ENCODE measurements at regions not wholly inside any gene's neighbourhood (a gene's known extent, or its start where the extent isn't known, plus 50 kb on each side); places are given as distances from the start of the nearest gene placed in this dataset.

- DNase-seq: no peak
Observed at GRCh38 chr4:34193451-34194154, 2050.7 kb downstream of the ARAP2 start.

DNA sequence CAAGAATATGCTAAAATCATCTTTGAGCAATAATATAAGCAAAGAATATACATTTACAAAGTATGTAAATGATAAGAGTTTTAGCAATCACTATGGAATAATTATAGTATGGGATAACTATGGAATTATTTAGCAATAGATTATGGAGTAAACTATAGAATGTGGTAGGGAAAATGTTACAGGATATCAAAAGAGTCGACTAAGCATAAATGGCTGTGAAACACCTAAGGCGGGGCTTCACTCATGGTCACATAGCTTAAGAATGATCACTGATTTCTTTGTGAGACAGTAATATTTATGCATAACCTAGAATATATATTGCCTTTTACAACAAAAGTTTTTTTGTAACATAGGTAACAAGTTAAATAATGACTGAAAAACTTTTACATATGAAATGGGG, 2049.7 kb downstream of the ARAP2 start:
- no peak for DNase-seq

DNA sequence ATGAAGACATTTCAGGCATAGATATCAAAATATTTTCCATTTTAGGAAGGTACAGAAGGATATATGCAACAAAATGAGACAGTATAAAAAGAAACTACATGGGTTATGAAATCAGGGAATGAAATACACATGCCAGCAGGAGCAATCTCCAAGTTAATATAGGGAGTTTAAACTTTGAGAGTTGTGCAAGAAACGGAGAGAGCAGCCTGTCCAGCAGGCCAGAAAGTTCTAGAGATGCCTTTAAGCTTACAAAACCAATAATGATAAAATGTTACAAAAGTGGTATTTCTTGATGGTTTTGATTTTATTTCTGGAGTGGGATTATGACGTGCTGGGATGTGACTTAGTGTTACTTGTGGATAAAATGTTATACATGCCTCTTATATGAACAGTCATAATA, 2047.9 kb downstream of the ARAP2 start:
- no peak for DNase-seq

GRCh38 chr4:34198966-34199365, 2045.3 kb downstream of the ARAP2 start:
- DNase-seq: no peak

DNA sequence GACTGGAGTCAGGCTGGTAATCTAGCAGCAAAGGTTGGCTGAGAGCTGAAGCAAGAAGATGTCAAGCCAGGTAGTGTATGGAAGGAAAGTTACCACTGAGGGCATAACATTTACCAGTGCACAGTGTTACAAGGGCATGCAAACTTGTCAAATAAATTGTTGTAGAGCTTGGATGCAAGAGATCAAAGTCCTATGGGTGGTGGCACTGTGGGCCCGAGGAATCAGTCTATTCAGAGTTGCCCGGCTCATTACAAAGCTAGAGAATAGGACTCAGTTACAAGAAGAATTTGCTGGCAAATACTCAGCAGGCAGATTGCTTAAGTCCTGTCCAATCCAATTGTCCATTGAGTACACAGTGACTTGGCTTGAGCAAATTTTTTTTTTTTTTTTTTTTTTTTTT, 2043.8 kb downstream of the ARAP2 start:
- no peak for DNase-seq

DNA sequence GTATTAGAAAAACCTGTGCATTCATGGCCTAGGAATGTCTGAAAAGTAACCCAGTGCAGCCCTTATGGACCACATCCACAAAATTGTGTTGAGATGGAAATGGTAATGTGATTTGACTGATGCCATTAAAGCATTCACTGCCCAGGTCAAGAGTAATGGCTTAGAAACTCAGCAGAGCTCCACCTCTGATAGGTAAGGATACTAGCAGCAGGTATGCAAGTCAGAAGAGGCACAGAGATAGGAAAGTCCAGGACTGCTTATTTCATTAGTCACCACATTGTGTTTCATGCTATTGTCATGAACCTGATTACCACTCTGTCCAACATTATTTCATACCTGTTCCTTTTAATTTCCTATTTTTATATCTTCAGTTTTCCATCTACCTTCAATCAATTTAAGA, 2042.2 kb downstream of the ARAP2 start:
- DNase-seq: no peak

DNA sequence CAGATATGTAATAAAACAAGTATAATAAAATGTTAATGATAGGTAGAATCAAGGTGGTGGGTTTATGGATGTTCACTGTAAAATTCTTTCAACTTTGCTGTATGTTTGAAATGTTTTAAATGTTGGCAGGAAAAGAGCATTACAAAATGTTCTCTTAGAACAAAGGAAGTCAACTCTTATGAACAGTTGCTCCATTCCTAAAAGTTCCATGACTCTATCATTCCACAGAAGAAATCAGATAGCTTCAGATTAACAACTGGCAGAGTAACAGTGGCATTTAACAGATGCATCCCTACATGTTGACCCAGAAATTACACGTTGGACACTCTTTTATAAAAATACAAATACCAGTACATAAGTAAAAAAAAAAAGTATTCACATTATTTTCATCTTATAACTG, 2023.7 kb downstream of the ARAP2 start:
- DNase-seq: no peak

- no peak for DNase-seq
Observed at GRCh38 chr4:34221986-34222385, 2022.3 kb downstream of the ARAP2 start.

DNA sequence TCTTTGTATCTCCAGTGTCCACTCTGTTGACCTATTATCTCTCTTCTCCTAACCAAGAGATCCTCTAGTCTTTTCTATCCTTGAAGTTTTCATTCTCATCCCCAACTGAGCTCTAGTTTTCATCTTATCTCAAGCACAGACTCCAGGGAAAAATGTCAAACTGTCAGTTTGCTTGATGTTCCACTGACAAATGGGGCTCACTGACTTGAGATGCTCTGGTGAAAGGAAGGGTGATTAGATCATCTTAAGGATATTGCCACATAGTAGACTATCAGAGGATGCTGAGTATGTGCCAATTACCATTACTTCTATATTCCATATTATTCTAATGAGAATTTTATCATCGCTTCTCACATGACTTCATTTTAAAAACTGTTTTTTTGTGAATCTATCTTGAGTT, 2008.2 kb downstream of the ARAP2 start:
- DNase-seq: no peak

- no peak for DNase-seq
Observed at GRCh38 chr4:34245276-34245675, 1999.0 kb downstream of the ARAP2 start.

DNA sequence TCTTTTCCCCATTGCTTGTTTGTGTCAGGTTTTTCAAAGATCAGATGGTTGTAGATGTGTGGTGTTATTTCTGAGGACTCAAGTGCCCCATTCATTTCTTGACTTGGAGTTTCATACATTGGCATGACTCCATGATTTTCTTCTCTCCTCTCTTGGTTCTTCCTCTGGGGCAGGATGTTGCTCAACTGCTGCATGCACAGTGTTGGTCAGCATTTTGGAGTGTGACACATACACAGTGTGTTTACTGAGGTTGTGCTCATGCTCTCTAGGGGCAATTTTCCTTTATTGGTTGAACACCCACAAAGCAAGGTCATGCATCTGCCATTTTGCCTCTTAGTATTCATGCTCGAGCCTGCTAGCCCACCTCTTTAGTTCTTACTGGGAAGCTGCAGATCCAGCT, 1993.8 kb downstream of the ARAP2 start:
- no peak for DNase-seq

GRCh38 chr4:34253239-34253638, 1991.1 kb downstream of the ARAP2 start:
- DNase-seq: no peak

DNA sequence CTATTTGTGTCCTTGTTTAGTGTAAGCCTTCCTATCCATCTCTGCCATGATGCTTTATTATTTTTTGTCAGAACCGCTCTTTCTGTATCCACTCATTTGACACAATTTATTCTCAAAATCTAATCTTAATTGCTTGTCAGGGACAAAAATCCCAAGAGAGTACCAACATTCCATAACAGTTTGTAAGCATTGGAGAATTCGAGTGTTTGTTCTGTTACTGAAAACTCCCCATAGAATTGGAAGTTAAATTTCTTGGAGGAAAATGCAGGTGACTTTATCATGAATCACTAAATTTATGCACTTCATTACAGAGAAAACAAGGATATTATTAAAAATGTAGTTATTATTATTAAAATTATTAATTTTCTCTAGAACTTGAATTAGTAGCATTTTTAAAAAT, 1986.1 kb downstream of the ARAP2 start:
- DNase-seq: no peak

DNA sequence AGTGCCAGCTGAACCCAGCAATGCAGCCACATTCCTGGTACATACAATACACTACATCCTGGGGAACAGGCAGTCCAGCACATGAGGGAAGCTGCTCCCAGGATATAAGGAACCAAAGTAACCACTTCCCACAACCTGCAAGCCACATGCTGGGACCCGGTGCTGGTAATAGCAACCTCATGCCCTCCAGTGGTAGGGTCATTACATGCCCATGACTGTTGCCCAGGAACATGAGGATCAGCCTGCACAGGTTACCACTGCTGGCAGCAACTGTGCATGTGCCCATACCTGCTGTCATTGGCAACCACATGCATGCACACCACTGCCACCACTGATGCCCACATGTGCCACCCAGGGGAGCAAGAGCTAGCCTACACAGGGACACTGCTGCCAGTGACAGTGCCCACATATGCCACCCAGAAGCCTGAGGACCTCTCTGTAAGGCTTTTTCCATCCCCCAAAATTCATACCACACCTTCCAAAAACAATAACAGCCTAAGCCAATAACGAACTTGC, 1982.5 kb downstream of the ARAP2 start:
- DNase-seq: no peak

GRCh38 chr4:34269613-34270012, 1974.7 kb downstream of the ARAP2 start:
- DNase-seq: no peak

DNA sequence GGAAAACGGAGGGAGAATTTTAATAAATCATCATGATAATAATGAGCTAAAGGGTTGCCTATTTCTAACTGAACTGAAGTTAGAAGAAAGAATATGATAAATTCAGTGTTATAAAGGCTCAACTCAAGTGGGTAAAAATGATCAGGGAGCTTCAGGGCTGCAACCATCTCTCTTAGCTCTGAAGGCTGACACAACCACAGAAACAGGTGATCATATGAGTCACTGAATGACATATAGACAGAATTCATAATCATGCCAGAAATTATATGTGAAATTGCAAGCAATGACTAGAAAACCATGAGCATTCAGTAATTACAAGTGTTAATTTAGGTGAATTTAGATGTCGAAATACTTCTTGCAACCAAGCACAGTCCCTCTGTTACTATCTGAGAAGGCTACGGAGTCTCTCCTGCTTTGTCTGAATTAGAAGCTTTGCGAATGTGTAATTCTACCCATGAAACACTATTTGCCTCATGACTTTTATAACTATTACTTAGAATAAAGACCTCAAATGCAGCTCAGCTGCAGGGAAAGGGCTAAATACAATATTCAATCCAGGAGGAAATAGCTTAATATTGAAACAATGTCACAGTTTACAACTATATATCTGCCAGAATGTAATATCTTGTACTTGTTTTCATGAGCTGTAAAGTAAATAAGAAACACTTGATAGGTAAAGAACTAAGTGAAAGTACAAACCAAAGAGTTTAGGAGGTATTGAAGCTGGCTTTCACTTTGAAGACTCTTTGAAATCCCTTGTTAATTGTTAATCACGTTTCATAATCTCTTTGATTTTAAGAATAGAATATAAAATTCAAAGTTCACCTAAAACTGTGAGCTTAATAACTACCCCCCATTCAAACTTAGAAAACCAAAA, 1972.6 kb downstream of the ARAP2 start:
- DNase-seq: no peak

GRCh38 chr4:34279011-34279410, 1965.3 kb downstream of the ARAP2 start:
- no peak for DNase-seq

- no peak for DNase-seq
Observed at GRCh38 chr4:34280131-34280530, 1964.2 kb downstream of the ARAP2 start.

- no peak for DNase-seq
Observed at GRCh38 chr4:34281826-34282225, 1962.5 kb downstream of the ARAP2 start.

GRCh38 chr4:34289489-34289888, 1954.8 kb downstream of the ARAP2 start:
- no peak for DNase-seq

GRCh38 chr4:34289962-34290361, 1954.4 kb downstream of the ARAP2 start:
- no peak for DNase-seq

- no peak for DNase-seq
Observed at GRCh38 chr4:34293459-34293858, 1950.9 kb downstream of the ARAP2 start.

- DNase-seq: no peak
Observed at GRCh38 chr4:34309383-34309906, 1934.9 kb downstream of the ARAP2 start.

GRCh38 chr4:34318773-34319172, 1925.5 kb downstream of the ARAP2 start:
- DNase-seq: no peak

All from stimulated activated CD4-positive, alpha-beta T cell treated with anti-CD3 and anti-CD28 coated beads, Interleukin-4, amount 100 ng/mL, for 4 hours (primary cell).